ENCODE measurements at regions not wholly inside any gene's neighbourhood (a gene's known extent, or its start where the extent isn't known, plus 50 kb on each side); places are given as distances from the start of the nearest gene placed in this dataset.
"Not testable (repeated sequence)": the region's sequence is repeated elsewhere in the genome, so short reads cannot be mapped to it uniquely, and the experiment has no call there.

DNA sequence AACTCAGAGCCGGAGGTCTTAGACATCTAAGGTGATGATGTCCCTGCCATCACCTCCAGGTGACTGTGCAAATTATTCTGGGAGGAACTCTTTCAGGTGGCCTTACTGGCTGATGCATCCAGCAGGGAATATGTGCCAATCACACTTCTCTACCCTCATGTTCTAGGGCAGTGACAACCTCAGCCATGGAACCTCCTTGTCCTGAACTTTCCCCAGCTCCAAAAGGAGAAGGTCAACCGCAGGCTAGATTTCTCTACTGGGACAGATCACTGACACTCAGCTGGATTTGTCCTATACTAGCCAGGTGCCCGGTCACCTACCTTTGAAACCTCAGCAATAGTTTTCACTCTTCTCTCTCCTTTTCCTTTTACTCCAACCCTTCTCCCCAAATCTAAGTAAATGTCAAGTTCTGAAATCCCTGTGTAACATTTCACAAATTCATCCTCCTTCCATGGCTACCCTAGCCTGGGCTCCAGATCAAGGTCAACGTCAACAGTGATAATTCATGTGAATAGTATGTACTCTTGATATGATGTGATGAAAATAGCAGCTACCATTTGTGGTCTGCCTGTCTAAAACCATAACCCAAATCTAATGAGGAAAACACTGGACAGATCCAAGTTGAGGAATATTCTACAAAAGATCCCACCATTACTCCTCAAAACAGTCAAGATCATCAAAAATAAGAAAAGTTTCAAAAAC, 115.0 kb upstream of the EGLN3 start:
- no peak for DNase-seq

- DNase-seq: no peak
Observed at GRCh38 chr14:34065236-34065635, 114.4 kb upstream of the EGLN3 start.

GRCh38 chr14:34064349-34064748, 113.5 kb upstream of the EGLN3 start:
- DNase-seq: peak; percentile 62 to 87 (median 85)

GRCh38 chr14:34063470-34064164, 112.7 kb upstream of the EGLN3 start:
- peak; percentile 48 to 78 (median 54) for DNase-seq

DNA sequence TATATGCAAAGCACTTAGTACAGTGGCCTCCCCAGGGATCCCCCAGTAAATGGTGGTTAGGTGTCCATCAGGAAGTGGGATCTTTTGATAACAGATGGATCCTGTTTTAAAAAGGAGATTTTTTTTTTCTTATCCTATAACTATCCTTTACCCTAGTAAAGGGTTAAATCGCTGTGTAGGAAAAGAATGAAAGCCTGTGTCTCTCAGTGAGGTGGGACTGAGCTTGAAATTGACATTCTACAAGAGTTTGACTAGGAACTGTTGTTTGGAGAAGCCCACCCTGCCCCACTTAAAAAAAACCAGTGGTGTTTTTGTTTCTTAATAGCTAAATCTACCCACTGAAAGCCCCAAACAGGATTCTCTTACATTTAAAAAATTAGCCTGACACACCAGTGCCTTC, 112.2 kb upstream of the EGLN3 start:
- DNase-seq: no peak

DNA sequence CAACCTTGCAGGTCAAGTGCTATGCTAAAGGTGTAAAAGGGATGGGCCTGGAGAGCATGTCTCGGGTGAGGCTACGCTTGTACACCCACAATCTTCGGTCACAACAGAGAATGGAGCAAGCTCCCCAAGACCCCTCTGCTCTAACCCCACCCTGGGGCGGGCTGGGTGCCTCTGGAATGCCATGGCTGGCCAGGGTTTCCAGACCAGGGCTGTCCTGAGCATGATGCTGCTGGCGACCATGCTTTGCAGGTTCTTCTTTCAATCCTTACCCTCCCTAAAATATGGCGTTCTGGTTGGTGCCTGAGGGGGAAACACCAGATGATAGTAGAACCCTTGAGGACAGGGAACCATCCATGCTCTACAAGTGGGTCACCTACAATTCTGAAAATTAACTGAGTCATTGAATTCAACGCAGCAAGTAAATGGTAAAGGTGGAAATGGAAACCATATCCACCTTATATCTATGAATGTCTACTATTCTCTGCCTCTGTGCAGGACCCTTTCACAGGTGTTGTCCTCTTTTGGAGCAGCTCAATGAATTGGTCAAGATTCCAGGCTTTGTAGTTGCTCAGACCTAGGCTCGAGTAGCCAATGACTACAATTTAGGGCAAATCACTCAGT, 111.6 kb upstream of the EGLN3 start:
- DNase-seq: no peak

GRCh38 chr14:34060651-34060999, 109.8 kb upstream of the EGLN3 start:
- DNase-seq: peak in 1 of 3 donors; percentile 68

GRCh38 chr14:34059925-34060650, 109.2 kb upstream of the EGLN3 start:
- DNase-seq: peak; percentile 77 to 95 (median 87)

DNA sequence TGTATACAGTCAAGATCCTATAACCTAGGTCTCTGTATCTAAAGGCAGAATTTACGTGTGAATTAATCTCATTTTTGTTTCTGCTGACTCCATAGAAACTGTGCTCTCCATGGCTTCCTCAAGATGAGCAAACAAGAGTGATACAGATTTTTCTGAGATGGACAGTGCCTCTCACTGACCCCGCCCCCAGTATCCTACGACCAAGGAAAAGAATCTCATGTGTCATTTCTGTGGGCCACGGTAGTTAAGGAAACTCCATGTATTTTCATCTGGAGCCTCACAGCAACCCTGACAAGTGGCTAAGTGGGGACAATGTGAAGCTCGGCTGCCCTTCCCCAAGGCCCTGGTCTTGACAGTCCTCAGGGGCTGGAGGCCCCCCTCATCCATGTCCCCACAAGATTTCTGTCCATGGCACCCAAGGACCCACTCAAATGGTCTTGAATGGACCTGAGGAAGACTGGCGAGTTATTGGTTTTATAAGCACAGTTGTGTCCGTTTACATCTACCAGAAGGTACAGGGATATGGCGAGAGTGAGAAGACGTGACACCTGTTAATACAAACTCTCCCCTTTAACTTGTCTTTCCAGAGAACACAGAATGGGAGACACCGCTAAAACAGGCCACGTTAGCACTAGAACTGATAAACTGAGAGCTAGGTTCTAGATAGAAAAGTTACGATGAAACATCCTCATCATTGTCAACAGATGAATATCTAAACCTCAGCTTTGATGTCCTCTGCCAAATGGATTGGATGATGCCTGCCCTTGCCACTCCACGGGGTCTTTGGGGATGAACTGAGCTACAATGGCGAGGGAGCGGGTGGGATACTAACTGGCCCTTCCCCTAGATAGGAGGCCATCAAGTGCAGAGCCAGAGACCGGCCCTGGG, 108.4 kb upstream of the EGLN3 start:
- no peak for DNase-seq

DNA sequence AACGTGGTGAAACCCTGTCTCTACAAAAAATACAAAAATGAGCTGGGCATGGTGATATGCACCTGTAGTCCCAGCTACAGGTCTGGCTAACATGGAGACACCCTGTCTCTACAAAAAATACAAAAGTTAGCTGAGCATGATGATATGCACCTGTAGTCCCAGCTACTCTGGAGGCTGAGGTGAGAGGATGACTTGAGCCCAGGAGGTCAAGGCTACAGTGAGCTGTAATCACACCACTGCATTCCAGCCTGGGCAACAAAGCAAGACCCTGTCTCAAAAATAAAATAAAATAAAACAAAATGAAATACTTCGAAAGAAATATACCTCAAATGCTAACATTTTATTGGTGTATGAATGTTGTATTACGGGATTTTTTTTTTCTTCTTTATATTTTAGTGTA, 107.6 kb upstream of the EGLN3 start:
- no peak for DNase-seq

- no peak for DNase-seq
Observed at GRCh38 chr14:34056046-34056445, 105.2 kb upstream of the EGLN3 start.

DNA sequence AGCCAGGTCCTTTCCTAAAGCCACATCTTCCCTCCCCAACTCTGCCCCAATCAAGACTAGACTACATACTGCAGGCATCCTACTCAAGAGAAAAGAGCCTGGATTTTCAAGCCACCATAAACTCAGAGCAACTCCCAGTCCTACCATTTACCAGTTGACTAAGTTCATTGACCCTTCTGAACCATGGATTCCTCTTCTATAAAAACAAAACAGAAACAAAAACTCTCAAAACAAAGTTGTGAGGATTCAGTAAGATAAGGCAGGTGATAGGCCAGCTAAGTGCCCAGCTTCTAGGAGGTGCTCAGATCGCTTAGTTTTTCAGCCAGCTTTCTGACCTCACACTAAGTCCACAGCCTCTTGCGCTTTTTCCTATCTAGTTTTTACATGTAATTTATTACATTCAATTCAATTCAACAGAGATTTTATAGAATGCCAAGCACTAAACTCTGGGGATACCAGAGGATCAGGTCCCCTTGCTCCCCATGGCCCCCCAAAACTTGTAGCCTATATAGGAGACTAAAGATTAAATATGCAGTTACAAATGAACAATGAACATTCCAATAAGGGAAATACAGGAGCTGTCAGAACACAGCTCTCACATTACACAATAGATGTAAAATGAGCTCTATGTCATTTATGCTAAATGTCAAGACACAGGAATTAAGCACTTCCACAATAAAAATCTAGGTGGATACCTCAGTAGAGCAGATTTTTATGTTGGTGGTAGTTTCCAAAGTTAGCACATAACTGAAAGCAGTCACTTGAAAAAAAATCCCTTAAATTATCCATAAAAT, 104.5 kb upstream of the EGLN3 start:
- DNase-seq: no peak

DNA sequence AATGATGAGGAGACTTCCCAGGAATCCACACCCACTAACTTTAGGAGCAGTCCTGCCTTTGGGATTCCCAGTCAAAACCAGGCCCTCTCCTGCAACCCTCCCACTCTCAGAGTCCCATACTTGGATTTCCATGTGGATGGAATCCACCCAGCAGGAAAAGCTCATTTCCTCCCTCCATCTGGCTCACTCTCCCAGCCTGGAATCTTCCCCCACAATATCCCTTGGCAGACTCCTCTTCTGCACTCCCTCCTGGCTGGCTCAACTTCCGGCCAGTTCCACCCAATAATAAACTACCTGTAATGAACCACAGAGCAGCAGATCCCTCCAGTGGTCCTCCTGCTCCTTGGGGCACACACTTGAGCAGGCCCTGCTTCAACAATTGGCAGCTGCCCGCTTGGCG, 102.8 kb upstream of the EGLN3 start:
- peak; percentile 48 to 94 (median 90) for DNase-seq

DNA sequence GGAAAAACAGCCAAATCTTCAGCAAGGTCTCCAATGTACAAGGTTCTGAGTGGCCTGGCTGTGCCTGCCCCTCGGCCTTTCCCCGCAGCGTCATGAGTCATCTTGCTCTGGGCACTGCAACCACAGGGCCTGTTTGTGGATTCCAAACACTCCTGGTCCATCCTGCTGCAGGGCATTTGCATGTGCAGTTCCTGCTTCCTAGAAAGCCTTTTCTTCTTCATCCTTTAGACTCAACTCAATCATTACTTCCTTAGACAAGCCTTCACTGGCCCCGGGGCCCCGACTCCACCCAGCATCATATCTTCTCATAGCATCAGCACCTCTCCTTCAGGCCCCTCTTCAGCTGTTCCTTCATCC, 101.8 kb upstream of the EGLN3 start:
- DNase-seq: no peak

DNA sequence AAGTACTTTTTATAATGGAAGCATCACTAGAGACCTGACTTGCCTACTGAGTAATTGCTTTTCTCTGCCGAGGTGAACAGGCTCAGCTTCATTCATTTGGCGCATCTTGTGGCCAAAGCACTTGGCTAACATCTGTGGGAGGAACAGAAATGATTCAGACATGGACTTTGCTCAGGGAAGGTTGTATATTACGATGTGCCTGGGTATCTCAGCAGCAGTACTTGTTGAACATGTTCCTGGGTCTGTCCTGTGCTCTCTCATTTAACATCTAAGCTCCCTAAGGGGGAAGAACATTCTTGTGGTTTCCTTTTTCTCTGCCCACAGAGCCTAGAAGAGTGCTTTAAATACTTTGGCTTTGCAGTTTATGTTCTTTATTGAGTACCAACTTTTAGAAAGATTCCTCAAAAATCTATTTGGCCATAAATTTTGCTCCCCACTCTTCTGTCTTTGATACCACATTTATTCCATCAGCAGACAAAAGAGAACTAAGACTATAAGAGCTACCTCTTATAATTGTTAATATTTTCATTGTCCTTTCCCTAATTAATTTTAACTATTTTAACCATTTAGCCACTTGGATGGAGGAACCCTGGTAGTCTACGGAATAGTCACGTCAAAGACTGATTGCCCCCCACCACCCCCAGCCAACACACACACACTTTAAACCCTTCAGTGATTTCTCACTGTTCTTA, 101.2 kb upstream of the EGLN3 start:
- DNase-seq: no peak

DNA sequence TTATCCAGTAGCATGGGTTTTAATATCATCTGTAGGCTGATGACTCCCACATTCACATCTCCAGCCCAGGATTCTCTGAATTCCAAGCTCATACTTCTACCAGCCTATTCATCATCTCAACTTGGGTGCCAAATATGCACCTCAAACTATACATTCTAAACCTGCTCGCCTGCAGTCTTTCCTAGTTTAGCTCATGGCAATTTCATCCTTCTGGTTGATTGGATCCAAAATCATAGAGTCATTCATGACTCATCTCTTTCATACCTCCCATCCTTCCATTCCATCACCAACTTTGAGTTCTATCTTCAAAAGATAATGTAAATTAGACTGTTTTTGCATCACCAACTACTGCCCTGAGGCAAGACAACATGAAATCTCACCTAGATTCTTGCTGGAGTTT, 99.7 kb upstream of the EGLN3 start:
- no peak for DNase-seq

DNA sequence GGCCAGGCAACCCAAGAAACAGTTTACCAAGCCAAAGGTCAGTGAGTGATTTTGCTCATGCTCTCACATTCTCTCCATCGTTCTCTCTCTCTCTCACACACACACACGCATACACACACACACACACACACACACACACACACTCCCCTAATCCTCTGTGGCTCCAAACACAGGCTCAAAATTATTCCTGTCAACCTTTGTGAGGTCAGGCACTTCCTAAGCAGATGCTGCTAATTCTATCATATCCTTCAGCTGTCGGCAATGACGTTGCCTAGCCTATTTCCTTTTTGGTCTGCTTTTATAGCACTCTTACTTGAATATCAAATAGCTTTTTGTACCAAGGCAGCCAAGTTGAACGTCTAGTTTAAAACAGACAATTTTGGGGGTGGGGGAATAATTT, 98.9 kb upstream of the EGLN3 start:
- DNase-seq: peak in 1 of 3 donors; percentile 74

- not testable (repeated sequence) for DNase-seq
Observed at GRCh38 chr14:34049187-34049586, 98.3 kb upstream of the EGLN3 start.

DNA sequence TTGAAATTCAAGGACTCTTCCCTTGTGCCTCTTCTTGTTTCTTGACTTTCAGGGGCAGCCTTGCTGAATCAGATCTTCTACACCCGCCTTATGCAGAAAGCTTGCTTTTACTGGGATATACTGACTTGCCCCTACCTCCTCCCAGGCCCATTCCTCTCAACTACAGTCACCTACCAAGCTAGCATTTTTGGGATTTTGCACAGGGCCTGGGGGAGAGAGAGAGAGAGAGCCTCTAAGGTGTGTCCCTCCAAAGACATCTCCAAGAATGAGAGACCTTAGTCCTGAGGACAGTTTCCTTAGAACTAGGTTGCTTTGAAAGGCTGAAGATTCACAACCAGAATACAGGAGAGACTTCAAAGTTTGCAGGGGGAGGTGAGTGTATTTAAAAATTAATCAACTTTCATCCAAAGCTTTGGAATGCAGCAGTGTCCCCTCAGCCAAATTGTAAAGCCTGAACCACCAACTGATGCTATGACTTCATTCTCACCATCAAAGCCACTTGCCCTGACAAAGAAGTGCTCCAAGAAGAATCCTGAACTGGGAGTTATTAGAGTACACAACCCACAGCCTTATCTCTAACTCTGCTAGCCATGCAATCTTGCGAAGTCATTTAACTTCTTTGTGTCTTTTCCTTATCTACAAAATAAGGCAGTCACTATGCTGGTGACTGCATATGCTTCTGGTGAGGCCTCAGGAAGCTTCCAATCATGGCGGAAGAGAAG, 96.1 kb upstream of the EGLN3 start:
- no peak for DNase-seq
